ENCODE measurements at regions not wholly inside any gene's neighbourhood (a gene's known extent, or its start where the extent isn't known, plus 50 kb on each side); places are given as distances from the start of the nearest gene placed in this dataset.

DNA sequence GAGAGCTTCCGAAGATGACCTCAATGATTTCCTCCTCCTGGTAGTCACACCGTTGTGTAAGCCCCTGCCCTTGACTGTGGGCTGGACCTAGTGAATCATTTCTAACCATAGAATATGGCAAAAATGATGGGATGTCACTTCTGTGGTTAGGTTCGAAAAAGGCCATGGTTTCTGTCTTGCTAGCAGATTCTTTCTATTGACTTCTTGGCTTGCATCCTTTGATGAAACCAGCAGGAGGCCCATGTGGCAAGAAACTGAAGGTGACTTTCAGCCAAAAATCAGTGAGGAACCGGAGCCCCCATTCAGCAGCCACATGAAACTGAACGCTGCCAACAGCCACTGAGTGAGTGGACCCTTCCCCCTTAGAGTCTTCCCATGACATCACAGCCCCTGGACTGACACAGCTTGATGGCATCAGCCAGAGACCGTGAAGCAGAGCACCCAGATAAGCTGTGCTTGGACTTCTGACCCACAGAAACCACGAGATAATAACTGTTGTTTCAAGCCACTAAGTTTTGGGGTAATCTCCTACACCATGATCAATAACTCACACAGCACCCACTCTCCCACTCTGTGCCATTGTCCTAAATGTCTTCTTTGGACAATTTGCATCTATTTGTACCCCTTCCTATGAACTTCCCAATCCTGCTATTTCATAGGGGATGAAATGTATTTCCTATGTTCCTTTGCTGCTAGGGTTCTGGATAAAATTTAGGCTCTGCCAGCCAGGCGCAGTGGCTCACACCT is 148.0 kb upstream of the STX18 start:
- DNase-seq: no peak

DNA sequence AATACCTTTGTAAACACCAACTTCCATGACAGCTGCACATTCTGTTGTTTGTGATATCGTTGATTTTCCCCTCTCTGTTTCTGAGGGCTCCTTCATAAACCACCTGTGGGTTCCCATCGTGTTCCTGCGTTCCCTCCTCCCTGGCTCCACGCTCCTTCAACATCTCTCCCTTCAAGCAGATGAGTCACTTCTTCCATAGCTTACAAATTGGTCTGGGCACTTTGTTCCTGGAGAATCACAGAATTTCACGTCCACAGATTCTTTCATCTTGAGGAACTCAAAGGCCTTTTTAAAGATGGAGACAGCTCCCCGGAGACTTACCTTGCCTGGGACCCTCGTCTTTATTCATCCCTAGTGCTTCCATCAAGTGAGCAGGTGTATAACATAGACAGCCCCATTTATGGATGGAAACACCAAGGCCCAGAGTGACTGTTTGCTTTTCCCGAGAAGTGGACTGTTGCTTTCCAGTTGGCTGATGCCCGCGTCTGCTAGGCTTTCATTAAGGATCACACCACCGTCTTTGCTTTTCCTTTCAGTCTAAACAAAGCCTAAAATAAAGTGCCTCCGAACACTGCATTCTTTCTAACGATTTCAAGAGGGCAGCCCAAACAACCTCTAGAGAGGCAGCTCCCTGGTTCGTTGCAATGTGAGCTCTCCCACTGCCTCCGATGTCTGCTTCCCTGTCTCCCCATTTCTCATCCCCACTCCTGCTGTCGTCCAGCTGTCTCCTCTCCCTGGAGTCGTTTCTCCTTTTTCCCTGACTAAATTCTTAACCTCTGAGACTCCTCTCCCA is 146.3 kb upstream of the STX18 start:
- DNase-seq: no peak

DNA sequence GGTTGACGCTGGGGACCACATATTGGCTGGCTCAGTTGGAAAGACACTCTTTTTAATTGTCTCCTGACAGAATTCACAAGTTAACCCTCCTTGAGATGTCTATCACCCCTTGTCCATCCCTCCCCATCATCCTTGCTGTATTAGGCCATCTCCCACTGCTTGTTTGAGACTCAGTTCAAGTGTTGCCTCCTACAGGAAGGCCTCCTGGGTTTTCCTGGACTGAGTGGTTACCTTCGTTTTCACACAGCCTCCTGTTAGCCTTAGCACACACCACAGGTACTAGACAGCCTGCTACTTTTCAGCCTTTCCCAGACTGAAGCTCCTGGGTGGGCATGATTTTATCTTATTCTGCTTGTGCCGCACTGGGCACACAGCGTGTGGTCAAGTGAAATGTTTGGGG is 145.3 kb upstream of the STX18 start:
- no peak for DNase-seq

DNA sequence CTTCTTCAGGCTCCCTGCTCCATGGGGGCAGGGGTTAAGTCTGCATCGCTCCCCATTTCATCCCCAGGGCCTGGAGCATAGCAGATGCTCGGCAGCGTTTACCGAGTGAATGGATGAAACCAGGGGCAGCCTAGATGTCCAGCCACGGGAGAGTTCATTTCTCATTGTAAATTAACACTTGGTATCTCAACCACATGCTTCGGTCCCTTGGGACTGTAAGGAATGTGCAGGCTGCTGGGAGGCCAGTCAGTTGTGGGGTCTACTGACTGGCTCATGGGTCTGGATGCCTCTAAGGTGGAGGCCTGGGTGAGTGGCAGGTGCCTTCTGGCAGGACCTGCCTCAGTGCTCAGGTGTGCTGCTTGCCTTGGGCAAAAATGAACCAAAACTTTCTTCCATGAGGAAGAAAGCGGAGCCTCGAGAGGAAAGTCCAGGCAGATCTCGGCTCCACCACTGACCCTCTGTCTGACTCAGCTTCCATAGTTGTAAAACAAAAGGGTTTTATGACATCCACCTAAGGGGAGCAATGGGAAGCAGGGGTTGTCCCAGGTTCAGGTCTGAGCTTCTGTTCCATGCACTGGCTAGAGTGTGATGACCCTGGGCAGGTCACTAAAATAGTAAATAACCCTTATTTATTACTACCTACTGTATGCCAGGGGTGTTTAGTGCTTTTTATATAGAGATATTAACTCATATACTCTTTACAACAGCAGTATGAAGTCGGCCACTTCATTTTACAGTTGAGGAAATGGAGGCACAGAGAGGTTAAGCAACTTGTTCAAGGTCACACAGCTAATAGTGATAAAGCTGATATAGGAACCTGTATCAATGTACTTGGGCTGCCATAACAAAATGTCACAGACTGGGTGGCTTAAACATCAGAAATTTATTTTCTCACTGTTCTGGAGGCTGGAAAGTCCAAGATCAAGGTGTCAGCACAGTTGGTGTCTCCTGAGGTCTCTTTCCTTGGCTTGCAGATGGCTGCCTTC is 144.3 kb upstream of the STX18 start:
- DNase-seq: no peak

DNA sequence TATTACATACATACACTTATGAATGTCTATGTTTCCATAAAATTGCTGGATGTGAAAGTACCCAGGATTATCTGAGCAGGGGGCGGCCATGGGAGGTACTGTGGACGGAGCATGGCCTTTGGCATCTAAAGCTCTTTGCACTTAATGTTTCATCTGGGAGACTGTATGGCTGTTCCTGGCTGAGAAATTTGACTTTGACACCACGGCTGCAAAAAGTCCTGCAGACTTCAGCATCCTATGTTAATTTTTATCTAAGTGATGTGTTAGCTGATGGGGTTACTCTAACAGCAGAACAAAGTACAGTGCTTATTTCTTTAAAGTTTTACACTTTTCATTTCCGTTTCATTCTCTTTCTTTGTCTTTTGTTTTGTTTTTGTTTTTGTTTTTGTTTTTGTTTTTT is 139.8 kb upstream of the STX18 start:
- DNase-seq: no peak

DNA sequence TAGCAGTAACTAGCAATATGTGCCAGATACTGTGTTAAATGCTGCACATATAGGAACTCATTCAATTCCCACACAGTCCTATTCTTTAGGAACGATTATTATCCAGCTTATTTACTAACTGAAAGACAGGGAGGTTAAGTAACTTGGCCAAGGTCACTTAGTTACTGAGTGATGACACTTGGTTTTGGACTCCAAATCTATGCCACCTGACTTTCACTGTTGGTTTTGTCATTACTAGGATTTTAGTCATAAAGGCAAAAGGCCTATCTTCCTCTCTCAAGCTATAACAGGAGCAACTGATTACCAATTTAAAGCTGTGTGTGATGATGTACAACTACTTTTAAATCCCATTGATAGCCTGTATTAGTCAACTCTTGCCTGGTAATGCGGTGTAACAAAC is 138.9 kb upstream of the STX18 start:
- DNase-seq: no peak

DNA sequence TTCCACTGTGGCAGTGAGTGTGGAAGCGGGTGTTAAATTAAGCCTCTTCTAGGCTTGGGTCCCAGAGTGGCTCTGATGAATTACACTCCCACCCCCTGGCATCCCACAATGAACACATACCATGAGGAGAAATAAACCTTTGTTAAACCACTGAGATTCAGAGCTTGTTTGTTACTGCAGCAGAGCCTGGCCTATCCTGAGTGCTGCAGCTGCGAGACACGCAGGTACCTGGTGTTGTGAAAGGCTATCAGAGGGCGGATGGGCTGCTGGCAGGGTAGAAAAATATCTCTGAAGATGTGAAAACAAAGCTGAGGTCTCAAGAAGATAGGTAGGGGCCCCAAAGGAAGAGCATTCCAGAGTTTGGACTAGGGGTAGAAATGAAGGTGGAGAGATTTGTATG is 138.4 kb upstream of the STX18 start:
- DNase-seq: no peak

DNA sequence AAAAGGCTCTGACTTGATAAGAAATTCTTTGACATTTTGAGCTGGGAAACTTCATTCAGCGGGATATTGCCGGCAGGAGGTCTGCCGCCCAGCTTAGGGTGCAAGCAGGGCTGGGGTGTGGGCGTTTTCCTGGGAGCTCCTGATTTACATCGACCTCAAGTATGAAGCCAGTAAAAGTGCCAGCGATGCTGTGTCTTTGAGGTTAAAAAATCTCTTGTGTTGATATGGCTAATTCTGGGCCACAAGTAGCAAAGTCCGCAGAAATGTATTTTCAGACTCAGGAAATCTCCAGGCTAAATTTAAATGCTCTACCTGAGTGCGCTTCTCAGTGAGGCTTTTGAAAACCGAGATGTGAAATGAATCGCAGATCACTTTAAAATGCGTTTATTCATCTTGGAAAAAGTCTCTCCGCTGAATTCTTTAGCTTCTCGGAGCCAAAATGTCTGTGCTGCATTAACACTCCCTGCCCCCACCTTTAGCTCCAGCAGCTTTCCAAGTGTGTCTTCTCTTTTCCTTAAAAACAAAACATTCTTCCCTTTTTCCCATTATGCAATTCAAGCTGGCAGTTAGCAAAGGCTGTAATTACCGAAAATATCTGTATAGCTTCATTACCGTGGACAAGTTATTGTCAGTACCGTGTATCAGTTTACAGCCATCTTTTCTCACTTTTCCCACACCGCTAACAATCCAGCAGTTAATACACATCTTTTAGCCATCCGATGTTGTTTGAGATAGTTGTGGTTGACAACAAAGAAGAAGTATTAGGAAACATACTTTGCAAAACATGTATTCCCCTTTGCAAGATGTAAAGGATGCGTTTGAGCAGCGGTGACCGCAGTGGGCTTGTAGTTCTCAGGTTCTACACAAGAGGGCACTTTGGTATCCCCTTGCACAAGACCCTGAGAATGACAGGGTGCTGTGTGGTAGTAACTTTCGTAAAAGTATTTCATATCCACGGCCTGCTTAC is 136.0 kb upstream of the STX18 start:
- DNase-seq: no peak

DNA sequence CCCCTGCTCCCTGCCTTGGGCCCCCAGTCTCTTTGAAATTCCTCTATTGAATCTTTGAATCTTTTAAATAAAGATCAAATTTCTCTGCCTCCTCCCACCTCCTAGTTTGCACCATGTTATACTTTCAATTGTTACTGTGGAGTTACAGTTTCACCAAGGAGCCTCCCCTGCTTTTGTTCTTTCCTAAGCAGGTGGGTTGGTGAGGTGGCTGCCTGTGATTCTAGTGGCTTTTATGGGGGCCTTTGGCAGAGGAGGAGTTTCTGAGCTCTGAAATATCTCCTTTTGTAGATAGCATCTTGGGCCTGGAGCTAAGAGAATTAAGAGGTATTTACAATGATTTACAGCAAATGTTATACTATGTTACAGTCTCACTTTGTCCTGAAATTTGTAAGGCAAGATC is 133.8 kb upstream of the STX18 start:
- DNase-seq: no peak

DNA sequence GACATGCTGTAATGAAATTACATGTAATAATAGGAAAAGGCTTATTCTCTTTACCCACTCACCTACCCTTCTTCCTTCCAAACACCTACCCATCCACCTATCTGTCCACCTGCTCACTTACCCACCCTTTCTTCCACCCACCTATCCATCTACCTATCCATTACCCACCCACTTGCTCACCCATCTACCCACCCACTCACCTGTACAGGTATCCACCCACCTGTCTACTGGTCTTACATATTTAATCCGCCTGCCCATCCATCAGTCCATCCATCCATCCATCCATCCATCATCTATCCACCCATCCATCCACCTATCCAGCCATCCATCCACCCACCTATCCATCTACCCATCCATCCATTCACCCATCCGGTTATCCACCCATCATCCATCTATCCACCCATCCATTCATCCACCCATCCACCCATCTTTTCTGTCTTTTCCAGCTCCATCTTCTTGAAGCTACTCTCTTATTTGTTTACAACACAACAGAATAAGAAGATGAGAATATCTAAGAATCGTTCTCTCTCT is 133.3 kb upstream of the STX18 start:
- no peak for DNase-seq

DNA sequence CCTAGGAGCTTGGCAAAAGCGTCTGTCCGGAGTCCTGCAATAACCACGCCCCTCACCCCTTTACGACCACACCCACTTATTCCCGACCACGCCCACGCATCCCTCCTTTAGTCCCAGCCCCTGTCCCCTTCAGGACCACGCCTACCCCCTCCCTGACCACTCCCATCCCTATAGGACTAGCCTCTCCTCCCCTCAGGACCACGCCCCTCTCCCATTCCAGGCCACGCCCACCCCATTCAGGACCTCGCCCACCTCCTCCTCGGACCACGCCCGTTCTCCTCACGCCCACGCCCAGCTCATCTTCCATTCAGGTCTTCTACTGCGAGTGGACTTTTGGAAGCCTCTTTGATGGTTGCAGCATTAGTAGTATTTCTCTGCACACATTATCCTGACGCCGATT is 131.2 kb upstream of the STX18 start:
- no peak for DNase-seq

DNA sequence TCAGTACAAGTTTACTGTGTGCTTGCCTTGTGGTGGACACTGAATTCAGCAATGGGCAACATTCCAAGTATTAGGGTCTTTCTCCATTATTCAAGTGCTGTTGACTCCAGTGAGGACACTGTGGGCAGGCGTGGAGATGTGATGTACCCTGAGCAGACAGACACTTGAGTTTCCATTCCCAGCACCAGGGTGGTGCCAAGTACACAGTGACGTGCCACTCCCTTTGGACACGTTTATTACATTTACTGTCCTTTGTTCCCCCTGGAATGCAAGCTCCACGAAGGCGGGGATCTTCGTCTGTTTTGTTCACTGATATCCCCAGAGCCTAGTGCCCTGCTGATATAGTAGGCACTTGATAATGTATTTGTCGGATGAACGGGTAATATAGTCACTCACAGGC is 130.6 kb upstream of the STX18 start:
- DNase-seq: no peak

DNA sequence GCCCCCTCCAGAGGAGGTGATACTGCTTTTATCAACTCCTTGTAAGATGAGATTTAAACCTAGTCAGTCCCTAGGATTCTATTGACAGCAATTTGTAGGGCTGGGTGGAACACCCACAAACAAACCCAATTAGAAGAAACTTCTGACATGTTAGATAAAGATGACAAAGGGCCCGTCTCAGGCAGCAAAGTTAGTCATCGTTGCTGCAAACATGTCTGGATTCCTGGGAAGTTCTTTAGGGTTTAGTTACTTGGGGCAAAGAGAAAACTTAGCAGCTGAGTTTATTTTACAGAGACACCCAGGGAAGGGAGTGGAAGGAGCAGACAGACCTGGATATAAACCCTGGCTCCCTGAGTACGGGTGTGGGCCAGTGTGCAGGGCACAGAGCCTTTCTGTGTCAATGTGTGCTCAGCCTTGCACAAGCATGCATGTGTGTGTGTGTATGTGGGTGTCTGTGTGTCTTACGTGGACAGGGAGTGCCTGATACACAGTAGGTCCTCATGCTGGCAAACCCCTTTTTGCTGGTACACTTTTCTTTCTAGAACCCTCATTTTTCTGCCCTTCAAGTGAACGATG is 130.0 kb upstream of the STX18 start:
- DNase-seq: no peak

DNA sequence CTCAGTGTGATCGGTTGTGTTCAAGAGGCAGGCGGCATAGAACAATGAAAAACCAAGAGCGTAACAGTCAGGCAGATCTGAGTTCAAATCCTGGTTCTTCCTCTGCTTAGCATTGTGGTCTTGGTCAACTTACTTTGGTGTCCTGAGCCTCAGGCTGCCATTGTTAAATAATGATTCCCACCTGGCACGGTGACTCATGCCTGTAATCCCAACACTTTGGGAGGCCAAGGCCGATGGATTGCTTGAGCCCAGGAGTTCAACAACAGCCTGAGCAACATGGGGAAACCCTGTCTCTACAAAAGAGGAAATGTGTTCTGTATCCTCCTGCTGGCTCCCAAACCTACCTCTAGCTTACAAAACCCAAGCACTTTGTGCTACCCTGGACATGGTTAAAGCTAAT is 129.0 kb upstream of the STX18 start:
- no peak for DNase-seq

DNA sequence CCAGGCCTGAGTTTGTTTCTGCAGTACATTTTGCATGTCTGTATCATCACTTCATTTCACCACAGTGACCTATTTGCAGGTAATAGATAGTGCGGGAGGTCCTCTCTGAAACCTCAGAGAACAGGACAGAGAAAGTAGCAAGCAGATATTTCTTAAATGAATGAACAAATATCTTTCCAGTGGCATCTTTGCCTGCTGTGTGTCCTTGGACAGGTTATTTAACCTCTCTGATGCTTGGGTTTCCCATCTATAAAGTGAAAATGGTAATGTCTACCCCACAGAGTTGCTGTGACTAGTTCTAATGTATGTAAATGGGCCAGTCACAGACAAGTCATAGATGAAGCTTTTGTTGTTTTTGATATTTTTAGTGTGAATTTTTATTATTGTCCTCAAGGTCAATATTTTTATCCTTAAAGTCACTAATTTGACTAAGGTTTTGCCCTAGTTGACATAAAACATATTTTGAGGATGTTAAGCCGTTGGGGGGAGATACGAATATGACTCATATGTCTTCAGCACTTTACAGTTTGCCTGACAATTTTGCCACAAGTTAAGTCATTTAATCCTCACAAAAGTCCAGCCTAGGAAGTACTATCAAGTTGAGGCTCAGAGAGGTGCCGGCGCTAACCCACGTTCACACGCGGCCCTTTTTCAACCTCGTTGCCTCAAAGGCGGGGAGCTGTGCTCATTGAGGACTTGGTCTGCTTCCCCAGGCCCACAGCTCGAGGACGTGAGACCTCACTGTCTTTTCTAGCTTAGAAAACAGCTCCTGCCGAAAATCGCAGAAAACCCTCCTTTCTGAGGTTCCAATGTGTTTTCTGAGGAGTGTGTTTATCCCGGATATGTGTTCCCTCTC is 126.7 kb upstream of the STX18 start:
- DNase-seq: no peak

DNA sequence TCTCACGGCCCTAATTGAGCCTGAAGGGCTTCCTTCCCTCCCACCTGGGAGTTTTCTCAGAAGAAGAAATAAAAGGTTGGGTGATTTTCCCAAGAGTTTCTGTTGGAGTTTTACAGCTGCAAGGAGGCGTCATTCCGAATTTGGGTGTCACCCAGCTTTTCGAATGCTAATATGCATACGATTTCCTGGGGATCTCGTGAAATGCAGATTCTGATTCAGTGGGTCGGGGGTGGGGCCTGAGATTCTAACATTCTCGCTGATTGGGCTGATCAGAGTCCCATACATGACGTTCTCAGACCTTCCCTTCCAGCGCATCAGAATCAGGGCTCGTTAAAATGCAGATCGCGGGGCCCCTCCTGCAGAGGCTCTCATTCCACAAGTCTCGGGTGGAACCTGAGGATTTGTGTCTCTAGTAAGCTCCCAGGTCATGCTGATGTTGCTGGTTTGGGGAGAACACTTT is 125.8 kb upstream of the STX18 start:
- no peak for DNase-seq

DNA sequence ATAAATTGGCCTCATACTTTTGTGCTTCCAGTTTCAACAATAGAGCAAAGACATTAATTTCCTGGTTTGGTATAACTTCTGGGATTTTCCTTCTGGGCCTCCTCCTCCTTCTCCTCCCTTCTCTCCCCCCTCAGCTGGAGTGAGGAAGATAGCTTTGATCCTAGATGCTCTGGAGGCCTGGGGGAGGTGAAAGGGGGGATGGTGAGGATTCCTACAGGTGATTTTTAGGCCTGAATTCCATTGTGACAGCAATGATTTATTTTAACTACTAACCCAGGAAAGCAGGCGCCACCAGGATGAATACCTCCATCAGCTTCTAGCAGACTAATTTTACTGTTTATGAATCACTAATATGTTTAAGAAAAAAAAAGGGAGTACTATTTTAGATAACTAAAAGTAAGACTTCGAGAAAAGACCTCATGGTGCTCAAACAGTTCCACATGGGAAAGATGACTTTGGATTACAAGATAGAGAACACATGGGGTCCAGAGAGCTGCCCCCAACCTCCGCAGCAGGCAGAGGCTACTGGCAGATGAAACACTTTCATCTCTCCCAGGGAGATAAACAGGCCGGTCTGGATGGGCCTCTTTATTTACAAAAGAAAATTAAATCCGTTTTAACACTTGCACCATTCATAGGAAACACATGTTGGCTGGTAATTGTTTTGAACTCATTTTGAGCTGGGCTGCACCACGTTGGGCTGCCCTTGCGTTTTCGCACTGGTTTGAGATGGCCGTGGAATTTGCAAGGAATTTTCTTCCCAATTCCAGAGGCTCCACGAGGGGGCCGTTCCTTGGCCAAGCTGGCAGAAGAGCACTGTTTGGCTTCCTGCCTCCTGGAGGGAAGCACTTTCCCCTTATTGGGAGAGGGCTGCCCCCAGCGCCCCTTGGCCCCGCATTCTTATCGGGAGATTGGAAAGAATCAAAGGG is 125.1 kb upstream of the STX18 start:
- DNase-seq: no peak

DNA sequence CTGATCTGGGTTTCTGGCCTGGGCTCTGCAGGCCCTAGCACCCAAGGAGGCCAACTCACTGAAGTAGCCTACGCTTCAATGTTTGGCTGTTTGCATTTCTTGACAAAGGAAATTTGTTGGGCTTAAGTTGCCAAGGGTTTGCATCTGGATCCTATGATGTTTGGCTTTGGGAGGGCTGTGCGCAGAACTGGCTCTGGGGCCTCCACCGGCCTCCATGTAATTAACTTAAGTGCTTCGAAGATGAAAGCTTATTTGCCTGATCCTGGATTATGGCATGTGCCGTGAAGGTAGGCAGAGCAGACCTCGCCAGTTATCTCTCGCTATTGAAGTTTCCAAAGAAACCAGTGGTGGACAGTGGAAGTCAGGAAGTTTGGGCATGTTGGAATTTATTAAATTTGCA is 124.3 kb upstream of the STX18 start:
- DNase-seq: no peak

DNA sequence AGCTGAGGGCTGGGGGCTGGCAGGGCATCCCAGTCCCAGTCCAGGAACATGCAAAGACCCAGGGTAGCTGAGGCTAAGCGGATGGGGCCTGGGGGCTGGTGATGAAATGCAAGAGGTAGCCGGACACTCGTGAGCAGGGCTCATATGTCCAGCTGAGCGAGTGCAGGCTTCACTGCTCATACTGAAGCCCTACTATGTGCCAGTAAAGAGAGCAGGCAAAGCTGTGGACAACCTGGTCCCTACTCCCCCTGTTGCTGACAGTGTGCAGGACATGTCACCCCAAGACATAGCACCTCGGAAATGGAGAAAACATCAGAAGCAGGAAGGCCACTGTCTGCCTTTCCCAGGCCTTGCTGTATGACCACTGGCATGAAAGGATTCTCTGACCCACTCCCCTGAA is 122.4 kb upstream of the STX18 start:
- no peak for DNase-seq
